Sigmoid colon (tissue), 6 donors: ENCODE measurements at regions not wholly inside any gene's neighbourhood (a gene's known extent, or its start where the extent isn't known, plus 50 kb on each side); places are given as distances from the start of the nearest gene placed in this dataset.

Source experiments
- DNase-seq: peaks from one replicate; pipeline ENCODE4 v3.0.0-alpha.2; 2019
- H3K27ac ChIP-seq, 4 donors: fragments of 200-600 bp; sonication (generic); one replicate each; pipeline ENCODE4 v1.5.1; 2016 to 2019; ENCODE audit warnings: mild to moderate bottlenecking in 1 of 4
- H3K27me3 ChIP-seq, 3 donors: fragments of 200-600 bp; sonication (generic); one replicate each; pipeline ENCODE4 v1.5.1; 2019; ENCODE audit warnings: mild to moderate bottlenecking in 1 of 3
- H3K36me3 ChIP-seq, 4 donors: fragments of 200-600 bp; sonication (generic); one replicate each; pipeline ENCODE4 v1.5.1; 2016 to 2019
- H3K4me1 ChIP-seq, 4 donors: fragments of 200-600 bp; sonication (generic); one replicate each; pipeline ENCODE4 v1.5.1; 2017 to 2019
- H3K4me3 ChIP-seq, 4 donors: fragments of 200-600 bp; sonication (generic); one replicate each; pipeline ENCODE4 v1.5.1; 2017 to 2019; ENCODE audit warnings: mild to moderate bottlenecking in 2 of 4, moderate library complexity in 1 of 4
- H3K9me3 ChIP-seq, 4 donors: fragments of 200-600 bp in 3 of 4; sonication (generic) in 3 of 4; one replicate each; pipeline versions ENCODE4 v1.5.1 to v1.6.1; 2013 to 2019
- EP300 ChIP-seq, 4 donors: sonication (generic); formaldehyde crosslinking; IDR thresholded peaks; one replicate each; pipeline ENCODE4 v1.6.1; 2017; ENCODE audit warnings: antibody characterized with exemption in 4 of 4
- POLR2A ChIP-seq, 2 donors: fragments of 450-650 bp; IDR thresholded peaks; one replicate each; pipeline ENCODE4 v1.6.1; 2016; ENCODE audit warnings: antibody characterized with exemption in 2 of 2, mild to moderate bottlenecking in 2 of 2, moderate library complexity in 2 of 2
- POLR2AphosphoS5 ChIP-seq, 4 donors: sonication (generic); formaldehyde crosslinking; IDR thresholded peaks; one replicate each; pipeline ENCODE4 v1.6.1; 2017; ENCODE audit warnings: antibody characterized with exemption in 4 of 4
- WGBS, 2 donors: extraction: QIAGEN DNeasy Blood & Tissue Kit; methylation state at CpG; one replicate each; pipeline ENCODE4 v1.1.7; 2013; 5-methylcytosine and 5-hydroxymethylcytosine counted together
- intact Hi-C: fragments of 100-400 bp; cut with DNase I; formaldehyde crosslinking; loops from one replicate; pipeline ENCODE4 v1.15.1; 2023
- TF ChIP-seq, protein P1 (sequence below), 4 experiments: fragments of 450-650 bp in 3 of 4; fragments of 200-600 bp in 1 of 4; IDR thresholded peaks; one replicate each; pipeline ENCODE4 v1.5.1; 2016 to 2019; ENCODE audit warnings: antibody characterized with exemption in 4 of 4, mild to moderate bottlenecking in 3 of 4, moderate library complexity in 2 of 4
- donor health status: healthy with polysubstance abuse.
- donor health status: healthy.

- WGBS, 2 donors = 10 to 52% methylated on average over 1 of the region's 1 CpG
- no peaks in the 10 kb centered on the region for H3K9me3 ChIP-seq
- H3K4me3 ChIP-seq = no peak overlapping the region
- H3K4me1 ChIP-seq = peaks cover 0 to 36% (median 30%) of the 10 kb centered on the region in 4 donors
- no peak overlapping the region for H3K27ac ChIP-seq
- intact Hi-C loops = no loop called here
- H3K27me3 ChIP-seq = no peaks in the 10 kb centered on the region
- H3K36me3 ChIP-seq = no peaks in the 10 kb centered on the region
- no peak for TF ChIP-seq POLR2A (IDR thresholded peaks at IDR 0.05)
- TF ChIP-seq POLR2AphosphoS5 (IDR thresholded peaks at IDR 0.05) = no peak
- TF ChIP-seq, protein P1, sequence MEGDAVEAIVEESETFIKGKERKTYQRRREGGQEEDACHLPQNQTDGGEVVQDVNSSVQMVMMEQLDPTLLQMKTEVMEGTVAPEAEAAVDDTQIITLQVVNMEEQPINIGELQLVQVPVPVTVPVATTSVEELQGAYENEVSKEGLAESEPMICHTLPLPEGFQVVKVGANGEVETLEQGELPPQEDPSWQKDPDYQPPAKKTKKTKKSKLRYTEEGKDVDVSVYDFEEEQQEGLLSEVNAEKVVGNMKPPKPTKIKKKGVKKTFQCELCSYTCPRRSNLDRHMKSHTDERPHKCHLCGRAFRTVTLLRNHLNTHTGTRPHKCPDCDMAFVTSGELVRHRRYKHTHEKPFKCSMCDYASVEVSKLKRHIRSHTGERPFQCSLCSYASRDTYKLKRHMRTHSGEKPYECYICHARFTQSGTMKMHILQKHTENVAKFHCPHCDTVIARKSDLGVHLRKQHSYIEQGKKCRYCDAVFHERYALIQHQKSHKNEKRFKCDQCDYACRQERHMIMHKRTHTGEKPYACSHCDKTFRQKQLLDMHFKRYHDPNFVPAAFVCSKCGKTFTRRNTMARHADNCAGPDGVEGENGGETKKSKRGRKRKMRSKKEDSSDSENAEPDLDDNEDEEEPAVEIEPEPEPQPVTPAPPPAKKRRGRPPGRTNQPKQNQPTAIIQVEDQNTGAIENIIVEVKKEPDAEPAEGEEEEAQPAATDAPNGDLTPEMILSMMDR (IDR thresholded peaks at IDR 0.05) = no peak
- no peak for TF ChIP-seq EP300 (IDR thresholded peaks at IDR 0.05)
- DNase-seq = no peak
Measured at GRCh38 chr11:86153439-86153838, 84.6 kb upstream of the PICALM start.

- 96 to 99% methylated on average over 2 of the region's 2 CpGs for WGBS, 2 donors
- Histone ChIP-seq H3K27me3 (no peaks in the 10 kb centered on the region), H3K4me3 (no peak overlapping the region), H3K27ac (peak overlapping the region; percentile 71 to 79 (median 74)), H3K4me1 (peaks cover 0 to 36% (median 30%) of the 10 kb centered on the region in 4 donors), H3K36me3 (no peaks in the 10 kb centered on the region), H3K9me3 (no peaks in the 10 kb centered on the region)
- no peak for DNase-seq
- TF ChIP-seq POLR2A (IDR thresholded peaks at IDR 0.05) (no peak), EP300 (IDR thresholded peaks at IDR 0.05) (no peak), POLR2AphosphoS5 (IDR thresholded peaks at IDR 0.05) (no peak)
- TF ChIP-seq, protein P1 (IDR thresholded peaks at IDR 0.05) = no peak
- intact Hi-C loops = no loop called here
Measured at GRCh38 chr11:86152901-86153300, 84.0 kb upstream of the PICALM start.

DNA sequence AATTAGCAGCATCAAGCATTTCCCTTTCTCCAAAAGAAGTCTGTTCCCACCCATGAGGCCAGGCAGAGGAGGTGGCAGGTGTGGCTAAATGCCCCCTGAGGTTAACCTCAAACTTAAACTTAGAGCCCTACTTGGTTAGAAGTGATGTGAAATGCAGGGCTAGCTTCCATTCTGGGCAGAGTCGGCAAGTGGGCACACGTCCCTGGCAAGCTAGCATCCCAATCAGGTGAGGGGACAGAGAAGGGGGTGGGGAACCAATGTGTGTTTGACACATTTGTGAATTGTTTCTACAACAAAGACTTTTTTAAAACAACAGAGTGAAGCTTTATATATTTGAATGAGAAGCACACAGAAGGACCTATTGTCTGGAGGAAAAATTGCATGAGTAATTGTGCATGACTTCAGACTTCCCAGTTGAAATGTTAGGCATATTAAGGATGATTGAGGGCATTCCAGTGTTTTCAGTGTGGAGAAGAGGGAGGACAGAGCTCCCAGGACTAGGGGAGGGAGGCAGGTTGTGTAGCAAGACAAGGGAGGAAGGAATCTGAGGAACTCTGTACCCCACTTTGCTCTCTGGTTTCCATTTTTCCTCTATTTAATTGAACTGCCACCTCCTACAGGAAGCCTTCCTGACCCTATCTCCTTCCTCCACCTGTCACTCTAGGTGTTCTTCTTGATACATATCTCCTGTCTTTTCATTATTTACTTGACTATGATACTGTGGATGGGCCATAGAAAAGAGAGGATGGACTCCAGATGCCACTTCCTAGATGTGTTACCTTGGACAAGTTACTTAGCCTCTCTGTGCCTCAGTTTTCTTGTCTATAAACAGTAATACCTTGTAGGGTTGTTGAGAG, 83.3 kb upstream of the PICALM start:
- Histone ChIP-seq H3K9me3 (no peaks in the 10 kb centered on the region), H3K27ac (peak overlapping the region; percentile 71 to 79 (median 74)), H3K27me3 (no peaks in the 10 kb centered on the region), H3K36me3 (no peaks in the 10 kb centered on the region), H3K4me1 (peaks cover 0 to 36% (median 30%) of the 10 kb centered on the region in 4 donors), H3K4me3 (no peak overlapping the region)
- intact Hi-C loops = no loop called here
- 46 to 83% methylated on average over 2 of the region's 2 CpGs for WGBS, 2 donors
- no peak for DNase-seq
- TF ChIP-seq, protein P1 (IDR thresholded peaks at IDR 0.05) = no peak
- TF ChIP-seq POLR2AphosphoS5 (IDR thresholded peaks at IDR 0.05) (no peak), EP300 (IDR thresholded peaks at IDR 0.05) (no peak), POLR2A (IDR thresholded peaks at IDR 0.05) (no peak)

DNA sequence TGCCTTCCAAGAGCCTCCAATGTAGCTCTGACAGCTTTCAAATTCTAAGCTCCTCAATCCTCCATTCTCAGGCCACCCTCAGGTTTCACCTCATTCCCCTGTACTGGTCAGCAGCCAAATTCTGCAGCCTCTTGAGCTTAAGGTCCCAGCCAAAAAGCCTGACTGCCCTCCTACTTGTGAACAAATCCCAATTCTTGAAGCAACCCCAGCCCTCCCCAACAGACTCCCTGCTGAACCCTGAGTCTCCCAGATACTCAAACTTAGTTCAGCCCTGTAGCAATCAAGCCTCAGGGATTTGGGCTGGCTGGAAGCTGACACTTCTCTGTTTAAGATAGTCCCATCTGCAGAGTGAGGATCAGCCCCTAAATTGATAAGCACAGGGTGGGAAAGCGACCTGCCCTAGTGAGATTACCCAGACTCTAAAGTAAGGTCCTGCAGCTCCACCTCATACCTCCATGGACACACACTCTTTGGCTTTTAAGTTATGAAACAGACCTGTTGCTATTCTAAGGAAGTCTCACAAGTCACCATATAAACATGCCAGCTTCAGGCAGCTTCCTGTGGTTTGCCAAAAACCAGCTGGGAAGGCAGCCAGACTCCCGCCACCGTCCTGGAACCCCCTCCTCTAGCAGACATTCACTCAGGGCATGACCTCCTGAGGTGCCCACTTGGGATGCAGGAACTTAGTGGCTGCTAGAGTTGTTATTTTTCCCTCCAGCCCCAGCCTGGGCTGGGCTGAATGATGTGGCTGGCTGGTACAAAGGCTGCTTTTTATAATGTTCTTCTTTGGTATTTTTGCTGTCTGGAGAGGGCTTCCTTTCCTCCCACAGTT, 82.5 kb upstream of the PICALM start:
- no peak for TF ChIP-seq EP300 (IDR thresholded peaks at IDR 0.05)
- TF ChIP-seq POLR2A (IDR thresholded peaks at IDR 0.05) = no peak
- peak in 3 of 4 donors; percentile 16 to 36 (median 21) for TF ChIP-seq POLR2AphosphoS5 (IDR thresholded peaks at IDR 0.05)
- TF ChIP-seq, protein P1 (IDR thresholded peaks at IDR 0.05) = no peak
- H3K27ac ChIP-seq = peak overlapping the region; percentile 71 to 79 (median 74)
- WGBS, 2 donors = 25 to 46% methylated on average over 3 of the region's 3 CpGs

More for the DNA sequence above, 82.5 kb upstream of the PICALM start:
- intact Hi-C loops = no loop called here
- DNase-seq = peak; percentile 79
- H3K4me3 ChIP-seq = no peak overlapping the region
- no peaks in the 10 kb centered on the region for H3K9me3 ChIP-seq
- H3K36me3 ChIP-seq = no peaks in the 10 kb centered on the region
- H3K27me3 ChIP-seq = no peaks in the 10 kb centered on the region
- H3K4me1 ChIP-seq = peaks cover 0 to 36% (median 30%) of the 10 kb centered on the region in 4 donors
